RWPE1 (cell line): ENCODE measurements at regions not wholly inside any gene's neighbourhood (a gene's known extent, or its start where the extent isn't known, plus 50 kb on each side); places are given as distances from the start of the nearest gene placed in this dataset.

Experiments
- CTCF ChIA-PET: fragments of 350-600 bp; sonication (Branson Sonifier 250); formaldehyde crosslinking; extraction: SDS; loops from one replicate; lab custom pipeline; 2021; lab: Yijun Ruan, JAX
- POLR2A ChIA-PET: fragments of 400-600 bp; formaldehyde crosslinking; extraction: SDS; loops from one replicate; lab custom pipeline; 2020; ENCODE audit warnings: antibody characterized with exemption; ENCODE audit not compliant: low non-redundant PET; lab: Yijun Ruan, JAX
- DNase-seq: peaks from one replicate; pipeline ENCODE4 v3.0.0; 2012; ENCODE audit warnings: low spot score
- H3K27ac ChIP-seq: fragments of 450-650 bp; 2 replicates; pipeline ENCODE4 v1.5.1; 2017
- TF ChIP-seq, protein P1 (sequence below): fragments of 450-650 bp; conservative IDR thresholded peaks from 2 replicates; pipeline ENCODE4 v1.5.1; 2017; ENCODE audit warnings: low read depth, mild to moderate bottlenecking

DNA sequence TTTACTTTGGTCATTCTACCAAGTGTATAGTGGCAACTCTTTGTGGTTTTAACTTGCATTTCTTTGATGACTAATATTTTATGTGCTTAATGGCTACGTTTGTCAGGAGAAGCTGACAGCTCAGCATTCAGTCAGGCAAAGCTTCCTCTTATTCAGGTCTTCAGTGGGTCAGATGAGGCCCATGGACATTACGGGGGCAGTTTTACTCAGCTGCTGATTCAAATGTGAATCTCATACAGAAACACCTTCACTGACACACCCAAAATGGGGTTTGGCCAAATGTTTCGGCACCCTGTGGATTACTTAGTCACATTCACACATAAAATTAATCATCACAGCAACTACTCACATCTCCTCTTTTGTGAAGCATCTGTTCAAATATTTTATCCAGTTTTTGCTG is 104.9 kb upstream of the PLD5 start:
- CTCF ChIA-PET, result no interaction called here
- POLR2A ChIA-PET, result no interaction called here
- peak; percentile 73 for DNase-seq
- TF ChIP-seq, protein P1, sequence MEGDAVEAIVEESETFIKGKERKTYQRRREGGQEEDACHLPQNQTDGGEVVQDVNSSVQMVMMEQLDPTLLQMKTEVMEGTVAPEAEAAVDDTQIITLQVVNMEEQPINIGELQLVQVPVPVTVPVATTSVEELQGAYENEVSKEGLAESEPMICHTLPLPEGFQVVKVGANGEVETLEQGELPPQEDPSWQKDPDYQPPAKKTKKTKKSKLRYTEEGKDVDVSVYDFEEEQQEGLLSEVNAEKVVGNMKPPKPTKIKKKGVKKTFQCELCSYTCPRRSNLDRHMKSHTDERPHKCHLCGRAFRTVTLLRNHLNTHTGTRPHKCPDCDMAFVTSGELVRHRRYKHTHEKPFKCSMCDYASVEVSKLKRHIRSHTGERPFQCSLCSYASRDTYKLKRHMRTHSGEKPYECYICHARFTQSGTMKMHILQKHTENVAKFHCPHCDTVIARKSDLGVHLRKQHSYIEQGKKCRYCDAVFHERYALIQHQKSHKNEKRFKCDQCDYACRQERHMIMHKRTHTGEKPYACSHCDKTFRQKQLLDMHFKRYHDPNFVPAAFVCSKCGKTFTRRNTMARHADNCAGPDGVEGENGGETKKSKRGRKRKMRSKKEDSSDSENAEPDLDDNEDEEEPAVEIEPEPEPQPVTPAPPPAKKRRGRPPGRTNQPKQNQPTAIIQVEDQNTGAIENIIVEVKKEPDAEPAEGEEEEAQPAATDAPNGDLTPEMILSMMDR, result no peak
- no peak overlapping the region for H3K27ac ChIP-seq

- H3K27ac ChIP-seq, result no peak overlapping the region
- TF ChIP-seq, protein P1, result no peak
- no peak for DNase-seq
- POLR2A ChIA-PET, result no interaction called here
- CTCF ChIA-PET, result no interaction called here
Measured at GRCh38 chr1:242623756-242624155, 99.3 kb upstream of the PLD5 start.

- CTCF ChIA-PET, result no interaction called here
- POLR2A ChIA-PET, result no interaction called here
- DNase-seq, result no peak
- TF ChIP-seq, protein P1, result no peak
- no peak overlapping the region for H3K27ac ChIP-seq
Measured at GRCh38 chr1:242623119-242623518, 98.6 kb upstream of the PLD5 start.

DNA sequence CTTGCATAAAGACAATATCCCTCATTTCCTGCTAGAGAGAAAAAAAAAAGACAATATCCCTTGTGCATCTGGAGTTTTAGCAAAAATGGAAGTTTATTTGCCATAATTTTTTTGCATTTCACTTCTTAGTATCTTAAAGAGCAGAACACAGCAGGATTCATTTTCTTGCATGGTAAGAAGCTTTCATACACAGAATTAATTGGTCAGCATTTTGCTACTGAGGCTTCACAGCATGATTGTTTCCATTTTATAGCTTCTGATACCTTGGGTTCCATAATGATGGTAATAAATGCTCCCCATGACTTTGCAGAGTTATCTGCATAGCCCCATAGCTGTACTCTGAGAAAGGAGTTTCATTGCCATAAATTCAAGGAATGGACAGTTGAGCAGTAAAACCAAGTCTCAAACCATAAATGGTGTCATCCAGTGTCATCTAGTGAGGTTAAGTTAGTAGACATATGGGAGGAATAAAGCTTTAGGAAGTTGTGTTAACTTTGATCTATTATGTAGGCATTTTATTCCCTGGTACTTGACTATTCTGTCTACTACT is 88.8 kb upstream of the PLD5 start:
- CTCF ChIA-PET, result no interaction called here
- TF ChIP-seq, protein P1, result no peak
- POLR2A ChIA-PET, result no interaction called here

GRCh38 chr1:242610209-242610608 is 85.7 kb upstream of the PLD5 start:
- no peak overlapping the region for H3K27ac ChIP-seq
- TF ChIP-seq, protein P1, result no peak
- no peak for DNase-seq
- ChIA-PET POLR2A (no interaction called here), CTCF (no interaction called here)

More for the DNA sequence above, 88.8 kb upstream of the PLD5 start:
- no peak for DNase-seq
- H3K27ac ChIP-seq, result no peak overlapping the region

GRCh38 chr1:242605521-242605920 is 81.0 kb upstream of the PLD5 start:
- TF ChIP-seq, protein P1, result no peak
- ChIA-PET POLR2A (no interaction called here), CTCF (no interaction called here)
- DNase-seq, result no peak
- no peak overlapping the region for H3K27ac ChIP-seq
